ENCODE measurements at regions not wholly inside any gene's neighbourhood (a gene's known extent, or its start where the extent isn't known, plus 50 kb on each side); places are given as distances from the start of the nearest gene placed in this dataset.

DNA sequence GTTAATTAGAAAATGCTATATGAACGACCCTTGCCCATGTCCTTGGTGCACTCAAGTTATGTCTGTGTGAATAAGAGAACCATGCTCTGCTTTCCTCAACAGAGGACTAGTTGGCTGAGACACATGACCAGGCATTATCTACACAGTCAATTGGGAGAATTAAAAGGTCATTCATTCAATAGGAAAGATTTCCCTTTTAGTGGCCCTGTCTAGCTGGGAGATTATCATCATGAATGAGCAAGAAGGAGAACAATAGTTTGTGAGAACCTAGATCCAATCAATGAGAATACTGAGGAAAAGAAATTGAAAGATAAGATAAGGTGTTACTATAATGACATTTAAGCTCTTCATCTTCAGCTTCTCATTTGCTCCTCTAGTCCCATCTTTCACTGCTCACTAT, 1033.4 kb upstream of the LCORL start:
- Histone ChIP-seq H2AFZ (ENCODE audit: control insufficient read depth, low read depth, low read length) (no peak overlapping the region), H3K36me3 (ENCODE audit: control insufficient read depth in 2 of 2, insufficient read depth in 2 of 2, low read length in 1 of 2) (no peaks in the 10 kb centered on the region), H4K20me1 (ENCODE audit: control insufficient read depth, insufficient read depth) (no peaks in the 10 kb centered on the region), H3K4me2 (ENCODE audit: control insufficient read depth, insufficient read depth) (no peak overlapping the region), H3K79me2 (ENCODE audit: control insufficient read depth, insufficient read depth, low read length) (no peaks in the 10 kb centered on the region), H3K27me3 (replicated peaks in 1 of 2; ENCODE audit: control insufficient read depth in 2 of 2, insufficient read depth in 2 of 2, low read length in 1 of 2) (no peaks in the 10 kb centered on the region), H3K4me3 (no peak overlapping the region), H3K27ac (ENCODE audit: control insufficient read depth, insufficient read depth) (no peak overlapping the region), H3K9ac (ENCODE audit: control insufficient read depth, insufficient read depth, low read length) (no peak overlapping the region), H3K9me3 (replicated peaks; ENCODE audit: control insufficient read depth, insufficient read depth, low read length) (no peaks in the 10 kb centered on the region), H3K4me1 (ENCODE audit: control insufficient read depth, insufficient read depth, low read length) (no peaks in the 10 kb centered on the region)
- intact Hi-C loops (cut with micrococcal nuclease; ENCODE audit: unreplicated experiment) (no loop called here), in situ Hi-C loops (cut with MboI) (no loop called here)
- ChIA-PET CTCF (no interaction called here), RAD21 (ENCODE audit: unreplicated experiment) (no interaction called here), POLR2A (no interaction called here), SMC1A (ENCODE audit: uncharacterized antibody, unreplicated experiment) (no interaction called here)
- BruUV-seq (replicated peaks), result no TSS peak
- TF ChIP-seq BMI1 (IDR thresholded peaks at IDR 0.05; ENCODE audit: borderline replicate concordance), result no peak
- no peak for TF ChIP-seq ZSCAN29 (IDR thresholded peaks at IDR 0.05)
- no peak for TF ChIP-seq EP300 (IDR thresholded peaks at IDR 0.05; ENCODE audit: borderline replicate concordance in 1 of 2, control insufficient read depth in 1 of 2, low read depth in 2 of 2, low read length in 2 of 2)
- TF ChIP-seq EGR1 (IDR thresholded peaks at IDR 0.05; ENCODE audit: borderline replicate concordance in 1 of 2, low read depth in 2 of 2, low read length in 2 of 2), result no peak
- TF ChIP-seq STAT3 (IDR thresholded peaks at IDR 0.05; ENCODE audit: low read depth, low read length), result no peak
- no peak for TF ChIP-seq HCFC1 (IDR thresholded peaks at IDR 0.05; ENCODE audit: low read length)
- TF ChIP-seq, protein P1, sequence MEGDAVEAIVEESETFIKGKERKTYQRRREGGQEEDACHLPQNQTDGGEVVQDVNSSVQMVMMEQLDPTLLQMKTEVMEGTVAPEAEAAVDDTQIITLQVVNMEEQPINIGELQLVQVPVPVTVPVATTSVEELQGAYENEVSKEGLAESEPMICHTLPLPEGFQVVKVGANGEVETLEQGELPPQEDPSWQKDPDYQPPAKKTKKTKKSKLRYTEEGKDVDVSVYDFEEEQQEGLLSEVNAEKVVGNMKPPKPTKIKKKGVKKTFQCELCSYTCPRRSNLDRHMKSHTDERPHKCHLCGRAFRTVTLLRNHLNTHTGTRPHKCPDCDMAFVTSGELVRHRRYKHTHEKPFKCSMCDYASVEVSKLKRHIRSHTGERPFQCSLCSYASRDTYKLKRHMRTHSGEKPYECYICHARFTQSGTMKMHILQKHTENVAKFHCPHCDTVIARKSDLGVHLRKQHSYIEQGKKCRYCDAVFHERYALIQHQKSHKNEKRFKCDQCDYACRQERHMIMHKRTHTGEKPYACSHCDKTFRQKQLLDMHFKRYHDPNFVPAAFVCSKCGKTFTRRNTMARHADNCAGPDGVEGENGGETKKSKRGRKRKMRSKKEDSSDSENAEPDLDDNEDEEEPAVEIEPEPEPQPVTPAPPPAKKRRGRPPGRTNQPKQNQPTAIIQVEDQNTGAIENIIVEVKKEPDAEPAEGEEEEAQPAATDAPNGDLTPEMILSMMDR (IDR thresholded peaks at IDR 0.05 in 2 of 3, conservative IDR thresholded peaks at IDR 0.05 in 1 of 3; ENCODE audit: control insufficient read depth in 2 of 3, extremely low read depth in 1 of 3, insufficient read depth in 1 of 3, low read depth in 3 of 3, low read length in 3 of 3), result no peak
- no peak for TF ChIP-seq POLR2AphosphoS5 (IDR thresholded peaks at IDR 0.05; ENCODE audit: low read length)
- TF ChIP-seq KLF5 (IDR thresholded peaks at IDR 0.05; ENCODE audit: partially characterized antibody), result no peak
- TF ChIP-seq POLR2AphosphoS2 (IDR thresholded peaks at IDR 0.05; ENCODE audit: low read depth, low read length), result no peak
- no peak for TF ChIP-seq ESRRA (IDR thresholded peaks at IDR 0.05; ENCODE audit: low read length)
- no peak for TF ChIP-seq NFXL1 (IDR thresholded peaks at IDR 0.05; ENCODE audit: borderline replicate concordance)
- TF ChIP-seq, protein P2, sequence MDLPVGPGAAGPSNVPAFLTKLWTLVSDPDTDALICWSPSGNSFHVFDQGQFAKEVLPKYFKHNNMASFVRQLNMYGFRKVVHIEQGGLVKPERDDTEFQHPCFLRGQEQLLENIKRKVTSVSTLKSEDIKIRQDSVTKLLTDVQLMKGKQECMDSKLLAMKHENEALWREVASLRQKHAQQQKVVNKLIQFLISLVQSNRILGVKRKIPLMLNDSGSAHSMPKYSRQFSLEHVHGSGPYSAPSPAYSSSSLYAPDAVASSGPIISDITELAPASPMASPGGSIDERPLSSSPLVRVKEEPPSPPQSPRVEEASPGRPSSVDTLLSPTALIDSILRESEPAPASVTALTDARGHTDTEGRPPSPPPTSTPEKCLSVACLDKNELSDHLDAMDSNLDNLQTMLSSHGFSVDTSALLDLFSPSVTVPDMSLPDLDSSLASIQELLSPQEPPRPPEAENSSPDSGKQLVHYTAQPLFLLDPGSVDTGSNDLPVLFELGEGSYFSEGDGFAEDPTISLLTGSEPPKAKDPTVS (IDR thresholded peaks at IDR 0.05; ENCODE audit: low read depth, low read length), result no peak
- no peak for ATAC-seq
- FAIRE-seq, result no peak
- no peak for DNase-seq (ENCODE audit: low read depth, low spot score)
- 0% methylated on average over 1 of the region's 1 CpG for WGBS (ENCODE audit: insufficient coverage, insufficient replicate concordance, low lambda C conversion rate, missing lambda C conversion rate)

Data from GM12878 (cell line).